Esophagus muscularis mucosa (tissue), 3 donors: ENCODE measurements at regions not wholly inside any gene's neighbourhood (a gene's known extent, or its start where the extent isn't known, plus 50 kb on each side); places are given as distances from the start of the nearest gene placed in this dataset.

Experiments
- POLR2A ChIP-seq: fragments of 450-650 bp; IDR thresholded peaks from one replicate; pipeline ENCODE4 v1.6.1; 2017; ENCODE audit warnings: antibody characterized with exemption, moderate library complexity, mild to moderate bottlenecking, low read depth
- POLR2AphosphoS5 ChIP-seq, 2 donors: sonication (generic); formaldehyde crosslinking; IDR thresholded peaks; one replicate each; pipeline ENCODE4 v1.6.1; 2017; ENCODE audit warnings: antibody characterized with exemption in 2 of 2
- TF ChIP-seq, protein P1 (sequence below), 3 experiments: fragments of 200-600 bp in 2 of 3; fragments of 450-650 bp in 1 of 3; sonication (generic) in 2 of 3; IDR thresholded peaks; one replicate each; pipeline ENCODE4 v1.5.1; 2017 to 2019; ENCODE audit warnings: antibody characterized with exemption in 3 of 3, mild to moderate bottlenecking in 2 of 3, moderate library complexity in 1 of 3

DNA sequence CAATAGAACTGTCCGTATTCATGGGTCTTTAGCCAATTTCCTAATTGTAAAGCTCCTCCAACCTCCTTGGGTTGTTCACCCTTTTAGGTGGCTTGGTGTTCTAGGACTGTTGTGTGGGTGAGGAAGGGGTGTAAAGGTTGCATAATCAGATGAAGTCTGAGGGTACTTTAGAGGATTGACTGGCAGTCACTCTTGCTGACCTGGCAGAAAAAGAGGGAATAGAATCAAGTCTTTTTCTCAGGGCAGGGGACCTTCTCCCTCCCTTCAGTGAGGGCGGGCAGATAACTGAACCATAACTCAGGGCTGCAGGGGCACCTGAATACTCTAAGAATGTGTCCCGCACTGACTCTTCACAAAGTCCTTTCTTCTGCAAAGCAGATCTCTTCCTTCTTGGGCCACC, 436.2 kb downstream of the CCDC91 start:
- no peak for TF ChIP-seq POLR2AphosphoS5 (IDR thresholded peaks at IDR 0.05)
- TF ChIP-seq, protein P1, sequence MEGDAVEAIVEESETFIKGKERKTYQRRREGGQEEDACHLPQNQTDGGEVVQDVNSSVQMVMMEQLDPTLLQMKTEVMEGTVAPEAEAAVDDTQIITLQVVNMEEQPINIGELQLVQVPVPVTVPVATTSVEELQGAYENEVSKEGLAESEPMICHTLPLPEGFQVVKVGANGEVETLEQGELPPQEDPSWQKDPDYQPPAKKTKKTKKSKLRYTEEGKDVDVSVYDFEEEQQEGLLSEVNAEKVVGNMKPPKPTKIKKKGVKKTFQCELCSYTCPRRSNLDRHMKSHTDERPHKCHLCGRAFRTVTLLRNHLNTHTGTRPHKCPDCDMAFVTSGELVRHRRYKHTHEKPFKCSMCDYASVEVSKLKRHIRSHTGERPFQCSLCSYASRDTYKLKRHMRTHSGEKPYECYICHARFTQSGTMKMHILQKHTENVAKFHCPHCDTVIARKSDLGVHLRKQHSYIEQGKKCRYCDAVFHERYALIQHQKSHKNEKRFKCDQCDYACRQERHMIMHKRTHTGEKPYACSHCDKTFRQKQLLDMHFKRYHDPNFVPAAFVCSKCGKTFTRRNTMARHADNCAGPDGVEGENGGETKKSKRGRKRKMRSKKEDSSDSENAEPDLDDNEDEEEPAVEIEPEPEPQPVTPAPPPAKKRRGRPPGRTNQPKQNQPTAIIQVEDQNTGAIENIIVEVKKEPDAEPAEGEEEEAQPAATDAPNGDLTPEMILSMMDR (IDR thresholded peaks at IDR 0.05) = no peak
- no peak for TF ChIP-seq POLR2A
